RWPE2 (cell line): ENCODE measurements at regions not wholly inside any gene's neighbourhood (a gene's known extent, or its start where the extent isn't known, plus 50 kb on each side); places are given as distances from the start of the nearest gene placed in this dataset.

Experiments
- ATAC-seq: fragments of 200-7000 bp; cut with Tn5 transposase; 3 replicates; pipeline ENCODE4 v1.9.1; 2021; ENCODE audit warnings: low read depth
- DNase-seq: peaks from one replicate; pipeline ENCODE4 v3.0.0-alpha.2; 2020; ENCODE audit warnings: low spot score
- H3K27ac ChIP-seq: fragments of 450-650 bp; 2 replicates; pipeline ENCODE4 v1.5.1; 2017; ENCODE audit warnings: mild to moderate bottlenecking; ENCODE audit not compliant: poor library complexity, severe bottlenecking
- H3K27me3 ChIP-seq: fragments of 250-450 bp; sonication (Bioruptor Pico); 2 replicates; pipeline ENCODE4 v1.5.1; 2021; ENCODE audit warnings: mild to moderate bottlenecking, moderate library complexity; ENCODE audit not compliant: insufficient read depth, poor library complexity, severe bottlenecking
- H3K36me3 ChIP-seq: fragments of 250-450 bp; sonication (Bioruptor Pico); 2 replicates; pipeline ENCODE4 v1.5.1; 2020; ENCODE audit warnings: low read depth, mild to moderate bottlenecking, moderate library complexity
- H3K4me1 ChIP-seq: fragments of 250-450 bp; sonication (Bioruptor Pico); 2 replicates; pipeline ENCODE4 v1.5.1; 2021; ENCODE audit warnings: mild to moderate bottlenecking, moderate library complexity; ENCODE audit not compliant: insufficient read depth, poor library complexity, severe bottlenecking
- H3K4me3 ChIP-seq: fragments of 250-450 bp; sonication (Bioruptor Pico); 2 replicates; pipeline ENCODE4 v1.5.1; 2021; ENCODE audit warnings: mild to moderate bottlenecking, moderate library complexity; ENCODE audit not compliant: severe bottlenecking
- H3K9me3 ChIP-seq: fragments of 250-450 bp; sonication (Bioruptor Pico); 2 replicates; pipeline ENCODE4 v1.5.1; 2021; ENCODE audit warnings: mild to moderate bottlenecking, moderate library complexity; ENCODE audit not compliant: severe bottlenecking
- CTCF ChIP-seq: fragments of 450-650 bp; IDR thresholded peaks from one replicate; pipeline ENCODE4 v1.5.1; 2017; ENCODE audit warnings: mild to moderate bottlenecking, moderate library complexity; ENCODE audit not compliant: poor library complexity, severe bottlenecking

- Histone ChIP-seq H3K36me3 (no peaks in the 10 kb centered on the region), H3K4me3 (no peak overlapping the region), H3K4me1 (peaks cover 9% of the 10 kb centered on the region), H3K27ac (peak overlapping the region; percentile 6), H3K27me3 (no peaks in the 10 kb centered on the region), H3K9me3 (no peaks in the 10 kb centered on the region)
- DNase-seq (no peak), ATAC-seq (peak; percentile 65)
- TF ChIP-seq CTCF, result no peak
Measured at GRCh38 chr1:68551459-68551858, 54.6 kb upstream of the DEPDC1 start.

DNA sequence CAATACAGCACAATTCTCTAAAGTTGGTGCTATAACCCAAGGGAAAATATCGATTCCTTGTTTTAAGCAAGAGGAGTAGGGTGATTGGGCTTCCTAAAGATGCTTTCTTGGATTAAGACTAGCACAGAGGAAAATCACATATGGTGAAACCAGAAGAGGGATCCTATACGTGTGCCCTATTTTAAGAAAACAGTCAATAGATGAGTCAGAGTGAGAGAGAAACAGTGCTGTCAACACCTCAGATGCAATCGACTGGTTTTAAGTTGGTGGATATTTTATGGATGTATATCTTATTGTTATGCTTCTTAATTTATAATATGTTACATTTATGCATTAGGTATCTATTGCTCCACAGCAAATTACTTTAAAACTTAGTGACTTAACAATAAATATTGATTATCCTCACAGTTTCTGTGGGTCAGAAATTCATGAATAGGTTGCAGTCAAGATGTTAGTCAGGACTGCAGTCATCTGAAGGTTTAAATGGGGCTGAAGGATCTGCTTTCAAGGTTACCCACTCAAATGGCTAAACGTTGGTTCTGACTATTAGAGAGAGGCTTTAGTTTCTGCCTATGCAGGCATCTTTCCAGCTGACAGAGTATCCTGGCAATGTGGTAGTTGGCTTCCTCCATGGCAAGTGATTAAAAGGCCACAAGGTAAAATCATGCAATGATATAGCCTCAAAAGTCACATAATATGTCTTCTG, 61.6 kb upstream of the DEPDC1 start:
- Histone ChIP-seq H3K27ac (no peak overlapping the region), H3K27me3 (no peaks in the 10 kb centered on the region), H3K4me1 (no peaks in the 10 kb centered on the region), H3K36me3 (no peaks in the 10 kb centered on the region), H3K9me3 (no peaks in the 10 kb centered on the region), H3K4me3 (no peak overlapping the region)
- ATAC-seq (0 out of 3 replicates have a peak, but pooled peaks have one; percentile 31), DNase-seq (no peak)
- TF ChIP-seq CTCF, result no peak

DNA sequence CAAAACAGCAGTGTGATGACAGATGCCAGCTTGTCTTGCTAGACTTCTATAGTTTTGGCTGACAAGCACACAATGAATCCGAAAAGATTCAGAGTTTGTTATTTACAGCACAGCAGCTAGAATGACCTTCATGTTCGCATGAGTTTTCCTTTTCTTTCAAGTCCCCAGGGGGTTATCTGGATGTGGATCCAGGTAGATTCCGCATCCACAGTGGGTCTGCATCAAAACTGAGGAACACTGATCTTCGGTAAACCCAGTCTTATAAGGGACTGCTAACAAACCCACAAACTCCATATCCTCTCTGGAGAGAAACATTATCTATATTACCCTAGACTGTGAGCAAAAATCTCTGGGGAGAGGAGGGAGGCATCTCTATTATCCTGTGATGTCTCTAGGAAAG, 69.0 kb upstream of the DEPDC1 start:
- no peak overlapping the region for H3K27ac ChIP-seq
- H3K4me3 ChIP-seq, result no peak overlapping the region
- H3K27me3 ChIP-seq, result peaks cover 3% of the 10 kb centered on the region

GRCh38 chr1:68570871-68571270, 74.0 kb upstream of the DEPDC1 start:
- no peak for DNase-seq
- H3K27ac ChIP-seq, result no peak overlapping the region
- no peak for TF ChIP-seq CTCF
- H3K4me3 ChIP-seq, result no peak overlapping the region
- H3K4me1 ChIP-seq, result no peaks in the 10 kb centered on the region
- peaks cover 3% of the 10 kb centered on the region for H3K27me3 ChIP-seq
- H3K36me3 ChIP-seq, result no peaks in the 10 kb centered on the region
- no peaks in the 10 kb centered on the region for H3K9me3 ChIP-seq
- no peak for ATAC-seq

More for the DNA sequence above, 69.0 kb upstream of the DEPDC1 start:
- ATAC-seq (no peak), DNase-seq (no peak)
- H3K36me3 ChIP-seq, result no peaks in the 10 kb centered on the region
- H3K9me3 ChIP-seq, result no peaks in the 10 kb centered on the region
- no peak for TF ChIP-seq CTCF
- H3K4me1 ChIP-seq, result no peaks in the 10 kb centered on the region
